K562 (cell line): ENCODE measurements at regions not wholly inside any gene's neighbourhood (a gene's known extent, or its start where the extent isn't known, plus 50 kb on each side); places are given as distances from the start of the nearest gene placed in this dataset.

Experiments
- ATAC-seq: fragments of 200-7000 bp; cut with Tn5 transposase; 3 replicates; pipeline ENCODE4 v1.9.1; 2020; ENCODE audit warnings: moderate library complexity
- BruUV-seq: library from RNA; stranded (reverse); fragments of 400-500 nt; replicated peaks from 2 replicates; lab custom pipeline; 2021; lab: Mats Ljungman, UMichigan
- CTCF ChIA-PET: fragments of 300-600 bp; formaldehyde crosslinking; extraction: SDS; loops from one replicate; lab custom pipeline; 2021; ENCODE audit warnings: low intra/inter-chr PET ratio; lab: Yijun Ruan, JAX
- POLR2A ChIA-PET: fragments of 300-600, 350-650 bp; sonication (Branson Sonifier 250); formaldehyde crosslinking; extraction: SDS; loops from one replicate; lab custom pipeline; 2021; ENCODE audit warnings: antibody characterized with exemption, inconsistent platforms; lab: Yijun Ruan, JAX
- DNase-seq, 4 experiments: peaks; one replicate each; pipeline versions ENCODE4 v3.0.0 to v3.0.0-alpha.2; 2011 to 2018; ENCODE audit warnings: low spot score in 3 of 4, mixed read lengths in 3 of 4; ENCODE audit errors: extremely low read depth in 1 of 4
- FAIRE-seq: peaks from 2 replicates; lab custom pipeline; 2011; peaks lifted over from hg19 to GRCh38; lab: Jason Lieb, UNC
- H2AFZ ChIP-seq: 2 replicates; pipeline ENCODE4 v1.6.0; 2011; ENCODE audit warnings: low read depth, low read length, control low read depth, inconsistent platforms
- H3K27ac ChIP-seq: fragments of 200-600 bp; 3 replicates; pipeline ENCODE4 v1.8.0; 2011; ENCODE audit warnings: low read depth, mild to moderate bottlenecking, control low read depth, inconsistent platforms, low read length, moderate library complexity, mixed read lengths; ENCODE audit errors: extremely low read depth
- H3K27me3 ChIP-seq, 2 experiments: fragments of 300-600 bp in 1 of 2; 2 replicates in 1 of 2; 3 replicates in 1 of 2; pipeline versions ENCODE4 v1.6.0 to v1.8.0; 2011; ENCODE audit warnings: inconsistent platforms in 2 of 2, low read length in 2 of 2, mild to moderate bottlenecking in 1 of 2, mixed read lengths in 1 of 2, moderate library complexity in 1 of 2; ENCODE audit not compliant: control insufficient read depth in 2 of 2, insufficient read depth in 2 of 2
- H3K36me3 ChIP-seq: fragments of 300-600 bp; 3 replicates; pipeline ENCODE4 v1.8.0; 2011; ENCODE audit warnings: mild to moderate bottlenecking, low read length, inconsistent platforms; ENCODE audit not compliant: control insufficient read depth, insufficient read depth
- H3K4me1 ChIP-seq, 2 experiments: fragments of 200-600 bp in 1 of 2; replicated peaks in 1 of 2; 2 replicates in 1 of 2; 3 replicates in 1 of 2; pipeline versions ENCODE4 v1.5.1 to v1.8.0; 2011; ENCODE audit warnings: inconsistent platforms in 2 of 2, low read length in 2 of 2, mild to moderate bottlenecking in 1 of 2, mixed read lengths in 1 of 2, moderate library complexity in 1 of 2; ENCODE audit not compliant: control insufficient read depth in 2 of 2, insufficient read depth in 2 of 2
- H3K4me2 ChIP-seq: 2 replicates; pipeline ENCODE4 v1.6.1; 2011; ENCODE audit warnings: low read length, control low read depth, inconsistent platforms, mixed read lengths; ENCODE audit not compliant: insufficient read depth
- H3K4me3 ChIP-seq: fragments of 200-600 bp; sonication (generic), shearing (Covaris generic); 2 replicates; pipeline ENCODE4 v1.5.1; 2016; ENCODE audit warnings: control low read depth, inconsistent platforms
- H3K79me2 ChIP-seq: fragments of 200-600 bp; 3 replicates; pipeline ENCODE4 v1.8.0; 2011; ENCODE audit warnings: low read length, inconsistent platforms; ENCODE audit not compliant: control insufficient read depth, insufficient read depth
- H3K9ac ChIP-seq, 2 experiments: 2 replicates each; pipeline versions ENCODE4 v1.6.0 to v1.6.1; 2011; ENCODE audit warnings: low read depth in 2 of 2, low read length in 2 of 2, control low read depth in 1 of 2, inconsistent platforms in 1 of 2, mild to moderate bottlenecking in 1 of 2, mixed read lengths in 1 of 2; ENCODE audit not compliant: insufficient read depth in 1 of 2
- H3K9me1 ChIP-seq: one replicate; pipeline ENCODE4 v1.6.0; 2011; ENCODE audit warnings: inconsistent platforms, mild to moderate bottlenecking, low read length, moderate library complexity; ENCODE audit not compliant: control insufficient read depth, insufficient read depth
- H3K9me3 ChIP-seq: replicated peaks from 2 replicates; pipeline ENCODE4 v1.5.1; 2011; ENCODE audit warnings: low read depth, low read length, inconsistent platforms; ENCODE audit not compliant: control insufficient read depth, insufficient read depth
- H4K20me1 ChIP-seq: replicated peaks from 2 replicates; pipeline ENCODE4 v1.6.1; 2011; ENCODE audit warnings: low read length, inconsistent platforms, mixed read lengths; ENCODE audit not compliant: control insufficient read depth, insufficient read depth
- HDAC2 ChIP-seq: fragments of 450-650 bp; IDR thresholded peaks from 2 replicates; pipeline ENCODE4 v1.6.1; 2016; ENCODE audit warnings: mild to moderate bottlenecking
- HDAC8 ChIP-seq: fragments of 450-650 bp; IDR thresholded peaks from 2 replicates; pipeline ENCODE4 v1.6.1; 2016; ENCODE audit warnings: mild to moderate bottlenecking, missing genetic modification characterization, moderate library complexity, missing compliant biosample characterization
- KLF13 ChIP-seq: fragments of 450-650 bp; IDR thresholded peaks from 2 replicates; pipeline ENCODE4 v1.6.1; 2016; ENCODE audit warnings: missing genetic modification characterization, low read depth, mild to moderate bottlenecking, missing compliant biosample characterization, moderate library complexity, borderline replicate concordance
- MLX ChIP-seq, 2 experiments: fragments of 450-650 bp in 1 of 2; sonication (generic) in 1 of 2; formaldehyde crosslinking; conservative IDR thresholded peaks; 2 replicates each; pipeline versions ENCODE4 v1.4.0 to v1.8.1; 2020 to 2022; ENCODE audit warnings: mild to moderate bottlenecking in 1 of 2, missing genetic modification reagents in 1 of 2
- NR2C1 ChIP-seq, 2 experiments: fragments of 450-650 bp; IDR thresholded peaks; 2 replicates each; pipeline ENCODE4 v1.6.1; 2017; ENCODE audit warnings: mild to moderate bottlenecking in 2 of 2, antibody characterized with exemption in 1 of 2, inconsistent platforms in 1 of 2, missing compliant biosample characterization in 1 of 2, missing genetic modification characterization in 1 of 2
- PURB ChIP-seq: sonication (generic); formaldehyde crosslinking; IDR thresholded peaks from 2 replicates; pipeline ENCODE4 v1.9.0; 2021; ENCODE audit warnings: low read depth, mild to moderate bottlenecking, missing genetic modification reagents
- RBM22 ChIP-seq: fragments of 200-400 bp; formaldehyde crosslinking; IDR thresholded peaks from 2 replicates; pipeline ENCODE4 v1.6.1; 2018; ENCODE audit warnings: low read length, low read depth; ENCODE audit not compliant: poor library complexity, severe bottlenecking
- XRCC3 ChIP-seq: fragments of 450-650 bp; IDR thresholded peaks from 2 replicates; pipeline ENCODE4 v1.6.1; 2017; ENCODE audit warnings: mild to moderate bottlenecking, moderate library complexity
- WGBS: fragments of 100-300 bp; shearing (Covaris generic); methylation state at CpG from one replicate; pipeline ENCODE4 v1.1.6; 2016; ENCODE audit warnings: low coverage, mixed read lengths; ENCODE audit not compliant: insufficient coverage; ENCODE audit errors: missing lambda C conversion rate; 5-methylcytosine and 5-hydroxymethylcytosine counted together
- in situ Hi-C: fragments of 300-500 bp; cut with MboI; formaldehyde crosslinking; loops from 4 replicates; pipeline ENCODE4 v1.15.0; 2018; ENCODE audit warnings: inconsistent platforms, mixed read lengths
- intact Hi-C: fragments of 100-400 bp; cut with micrococcal nuclease; formaldehyde crosslinking; loops from 2 replicates; pipeline ENCODE4 v1.14.2; 2022
- TF ChIP-seq, protein P1 (sequence below): fragments of 250-450 bp; sonication (Bioruptor Pico); IDR thresholded peaks from 2 replicates; pipeline ENCODE4 v1.4.0; 2020; ENCODE audit warnings: mild to moderate bottlenecking

DNA sequence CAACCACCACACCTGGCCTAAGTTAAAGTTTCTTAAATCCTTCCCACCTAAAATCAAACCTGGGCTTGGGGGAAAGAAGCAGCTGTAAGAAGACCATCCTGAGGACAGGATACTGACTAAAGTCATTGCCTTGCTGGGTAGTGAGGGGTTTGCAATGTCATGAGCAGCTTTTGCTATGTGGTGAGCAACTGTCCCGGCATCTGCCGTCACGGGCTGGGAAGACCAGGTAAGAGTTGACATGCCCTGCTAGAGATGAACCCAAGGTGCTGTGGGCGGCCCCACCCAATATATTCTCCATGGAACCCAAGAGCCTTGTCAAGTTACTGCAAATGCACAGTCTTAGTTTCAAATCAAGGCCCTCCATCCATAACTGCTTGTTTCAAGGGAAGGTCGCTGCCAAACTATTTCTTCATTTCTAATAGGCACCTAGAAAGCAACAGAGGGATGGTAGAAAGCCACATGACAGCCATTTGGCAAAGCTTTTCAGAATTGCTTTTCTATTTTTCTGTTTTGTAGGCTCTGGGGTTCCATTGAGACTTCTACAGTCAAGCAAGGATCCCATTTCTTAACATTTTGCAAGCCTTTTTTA is 357.8 kb upstream of the JARID2 start:
- Histone ChIP-seq H3K27me3 (no peaks in the 10 kb centered on the region), H3K4me1 (peaks cover 0 to 7% of the 10 kb centered on the region in 2 experiments; a peak in 2 of 5 replicates), H3K4me3 (no peak overlapping the region), H3K9me1 (no peaks in the 10 kb centered on the region), H3K27ac (no peak overlapping the region), H2AFZ (no peak overlapping the region), H3K9ac (no peak overlapping the region), H3K4me2 (no peak overlapping the region), H3K79me2 (no peaks in the 10 kb centered on the region)
- ChIA-PET POLR2A (no interaction called here), CTCF (no interaction called here)
- DNase-seq: no peak
- FAIRE-seq: no peak
- ATAC-seq: no peak
- intact Hi-C loops: no loop called here
- no TSS peak for BruUV-seq
- WGBS: 63% methylated on average over 5 of the region's 5 CpGs
- in situ Hi-C loops: no loop called here
- no peak for TF ChIP-seq RBM22
- no peak for TF ChIP-seq XRCC3
- no peak for TF ChIP-seq KLF13 (tag)
- no peak for TF ChIP-seq HDAC2
- no peak for TF ChIP-seq NR2C1 (IDR thresholded peaks at IDR 0.05)
- no peak for TF ChIP-seq NR2C1 (tag; IDR thresholded peaks at IDR 0.05)
- no peak for TF ChIP-seq PURB (CRISPR knock-in tag)
- TF ChIP-seq, protein P1, sequence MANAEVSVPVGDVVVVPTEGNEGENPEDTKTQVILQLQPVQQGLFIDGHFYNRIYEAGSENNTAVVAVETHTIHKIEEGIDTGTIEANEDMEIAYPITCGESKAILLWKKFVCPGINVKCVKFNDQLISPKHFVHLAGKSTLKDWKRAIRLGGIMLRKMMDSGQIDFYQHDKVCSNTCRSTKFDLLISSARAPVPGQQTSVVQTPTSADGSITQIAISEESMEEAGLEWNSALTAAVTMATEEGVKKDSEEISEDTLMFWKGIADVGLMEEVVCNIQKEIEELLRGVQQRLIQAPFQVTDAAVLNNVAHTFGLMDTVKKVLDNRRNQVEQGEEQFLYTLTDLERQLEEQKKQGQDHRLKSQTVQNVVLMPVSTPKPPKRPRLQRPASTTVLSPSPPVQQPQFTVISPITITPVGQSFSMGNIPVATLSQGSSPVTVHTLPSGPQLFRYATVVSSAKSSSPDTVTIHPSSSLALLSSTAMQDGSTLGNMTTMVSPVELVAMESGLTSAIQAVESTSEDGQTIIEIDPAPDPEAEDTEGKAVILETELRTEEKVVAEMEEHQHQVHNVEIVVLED: no peak
- no peak for TF ChIP-seq HDAC8 (tag)
- TF ChIP-seq MLX (CRISPR knock-in tag; conservative IDR thresholded peaks at IDR 0.05): no peak
- TF ChIP-seq, all 486 proteins: peak for 0
- H3K9me3 ChIP-seq: no peaks in the 10 kb centered on the region
- no peaks in the 10 kb centered on the region for H3K36me3 ChIP-seq
- H4K20me1 ChIP-seq: no peaks in the 10 kb centered on the region
